HFF-Myc (cell line): ENCODE measurements at regions not wholly inside any gene's neighbourhood (a gene's known extent, or its start where the extent isn't known, plus 50 kb on each side); places are given as distances from the start of the nearest gene placed in this dataset.

Experiments
- DNase-seq: peaks from one replicate; pipeline ENCODE4 v3.0.0-alpha.2; 2011; ENCODE audit warnings: low read depth; ENCODE audit errors: extremely low read depth
- H3K4me3 ChIP-seq: replicated peaks from 2 replicates; pipeline ENCODE4 v1.5.1; 2011; ENCODE audit warnings: low read depth, mild to moderate bottlenecking, control low read depth, low read length
- CTCF ChIP-seq: IDR thresholded peaks from 2 replicates; pipeline ENCODE4 v1.5.1; 2012; ENCODE audit warnings: mild to moderate bottlenecking, low read depth, low read length, control low read depth; ENCODE audit errors: missing control alignments

GRCh38 chr9:96126321-96126881 lies 175.6 kb downstream of the HSD17B3 start:
- H3K4me3 ChIP-seq = no peak overlapping the region
- TF ChIP-seq CTCF = no peak
- no peak for DNase-seq

DNA sequence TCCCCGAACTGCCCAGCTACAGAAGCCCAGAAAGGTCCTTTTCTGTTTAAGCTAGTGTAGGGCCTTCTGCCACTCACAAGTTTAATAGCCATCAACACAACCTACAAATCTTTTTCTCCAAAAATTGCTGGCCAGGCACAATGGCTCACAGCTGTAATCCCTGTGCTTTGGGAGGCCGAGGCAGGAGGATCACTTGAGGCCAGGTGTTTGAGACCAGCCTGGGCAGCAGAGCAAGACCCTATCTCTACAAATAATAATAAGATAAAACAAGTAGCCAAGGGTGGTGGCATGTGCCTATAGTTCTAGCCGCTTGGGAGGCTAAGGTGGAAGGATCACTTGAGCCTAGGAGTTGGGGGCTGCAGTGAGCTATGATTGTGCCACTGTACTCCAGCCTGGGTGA lies 176.4 kb downstream of the HSD17B3 start:
- no peak overlapping the region for H3K4me3 ChIP-seq
- DNase-seq = no peak
- TF ChIP-seq CTCF = no peak

DNA sequence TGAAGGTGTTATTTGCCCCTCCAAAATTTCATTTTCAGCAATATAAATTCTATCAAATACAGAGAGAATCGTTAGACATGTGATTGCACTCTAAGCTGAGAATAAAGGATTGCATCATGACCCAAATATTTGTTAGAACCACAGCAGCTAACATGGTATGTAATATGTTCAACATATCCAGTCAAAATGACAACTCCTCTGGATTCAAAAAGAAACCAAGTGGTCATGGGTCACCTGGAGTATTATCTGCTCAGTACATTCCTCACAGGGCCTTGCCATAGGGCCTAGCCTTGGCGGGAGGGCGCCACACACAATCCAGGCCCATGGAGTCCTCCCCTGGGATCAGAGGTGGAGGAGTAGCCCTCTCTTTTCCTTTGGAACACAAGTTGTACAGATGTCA lies 179.2 kb downstream of the HSD17B3 start:
- DNase-seq = no peak
- TF ChIP-seq CTCF = no peak
- no peak overlapping the region for H3K4me3 ChIP-seq

DNA sequence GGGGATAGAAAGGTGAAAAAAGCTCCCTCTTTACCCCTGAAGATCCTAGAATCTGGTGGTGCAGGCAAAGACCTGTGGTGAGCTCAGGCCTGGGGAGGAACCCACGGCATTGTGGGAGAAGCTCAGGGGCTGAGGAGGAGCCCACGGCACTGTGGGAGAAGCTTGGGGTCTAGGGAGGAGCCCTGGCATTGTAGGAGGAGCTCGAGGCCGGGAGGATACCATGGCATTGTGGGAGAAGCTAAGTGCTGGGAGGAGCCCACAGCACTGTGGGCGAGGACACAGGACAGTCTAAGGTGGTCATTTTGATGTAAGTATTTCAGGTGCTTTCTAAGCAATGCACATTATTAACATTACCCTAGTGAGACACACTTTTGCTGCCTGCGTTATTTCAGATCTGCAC lies 179.7 kb downstream of the HSD17B3 start:
- H3K4me3 ChIP-seq = no peak overlapping the region
- TF ChIP-seq CTCF = no peak
- DNase-seq = no peak

DNA sequence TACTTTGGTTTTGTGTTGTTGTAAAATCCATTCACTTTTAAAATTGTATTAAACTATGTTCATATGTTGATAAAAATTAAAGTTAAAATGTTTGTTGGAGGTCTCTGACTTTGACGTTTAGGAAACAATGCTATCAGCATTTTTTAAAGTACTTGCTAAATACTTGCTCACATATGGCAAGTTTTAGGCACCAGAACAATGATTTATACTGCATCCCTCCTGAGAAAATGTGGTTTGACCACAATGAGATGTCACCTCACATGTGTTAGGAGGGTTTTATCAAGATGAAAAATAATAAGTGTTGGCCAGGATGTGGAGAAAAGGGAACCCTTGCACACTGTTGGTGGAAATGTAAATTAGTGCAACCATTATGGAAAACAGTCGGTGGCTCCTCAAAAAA lies 180.8 kb downstream of the HSD17B3 start:
- no peak for DNase-seq
- no peak overlapping the region for H3K4me3 ChIP-seq
- TF ChIP-seq CTCF = no peak

GRCh38 chr9:96117398-96118080 lies 184.4 kb downstream of the HSD17B3 start:
- no peak for DNase-seq
- no peak for TF ChIP-seq CTCF
- H3K4me3 ChIP-seq = no peak overlapping the region
